HG03439 (cell line): ENCODE measurements at regions not wholly inside any gene's neighbourhood (a gene's known extent, or its start where the extent isn't known, plus 50 kb on each side); places are given as distances from the start of the nearest gene placed in this dataset.
"Not testable (repeated sequence)": the region's sequence is repeated elsewhere in the genome, so short reads cannot be mapped to it uniquely, and the experiment has no call there.

Experiments
- ATAC-seq: cut with Tn5 transposase; IDR thresholded peaks from one replicate; pipeline ENCODE4 v1.9.1; 2021; ENCODE audit warnings: mild to moderate bottlenecking, moderate library complexity; ENCODE audit not compliant: unreplicated experiment

- ATAC-seq, result no peak
Observed at GRCh38 chr6:62889240-62889639, 322.0 kb upstream of the FKBP1C start.

DNA sequence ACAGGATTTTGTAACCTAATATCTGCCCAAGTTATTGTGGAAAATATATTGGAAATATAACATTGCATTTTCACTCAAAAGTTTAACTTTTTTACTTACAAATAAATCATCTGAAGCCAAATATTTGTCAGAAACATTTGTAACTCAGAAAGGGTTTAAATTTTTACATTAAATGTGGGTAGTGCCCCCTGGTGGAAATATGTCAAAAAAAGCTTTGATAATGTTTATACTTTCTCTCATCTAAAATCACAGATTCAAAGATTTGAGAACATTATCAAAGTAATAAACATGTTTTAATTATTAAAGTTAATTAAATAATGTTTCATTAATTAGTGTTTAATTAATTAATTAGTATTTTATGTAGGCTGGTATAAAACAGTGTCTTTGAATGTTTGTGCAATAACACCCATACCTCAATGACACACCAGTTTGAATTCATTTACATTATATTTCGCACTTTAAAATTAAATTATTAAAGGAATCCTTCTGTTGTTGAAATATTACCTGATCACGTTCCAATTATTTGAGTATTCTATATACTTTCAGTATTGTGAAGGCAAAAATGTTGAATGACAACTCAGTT is 320.1 kb upstream of the FKBP1C start:
- no peak for ATAC-seq

- no peak for ATAC-seq
Observed at GRCh38 chr6:62894114-62894513, 317.2 kb upstream of the FKBP1C start.

- no peak for ATAC-seq
Observed at GRCh38 chr6:62903266-62903665, 308.0 kb upstream of the FKBP1C start.

DNA sequence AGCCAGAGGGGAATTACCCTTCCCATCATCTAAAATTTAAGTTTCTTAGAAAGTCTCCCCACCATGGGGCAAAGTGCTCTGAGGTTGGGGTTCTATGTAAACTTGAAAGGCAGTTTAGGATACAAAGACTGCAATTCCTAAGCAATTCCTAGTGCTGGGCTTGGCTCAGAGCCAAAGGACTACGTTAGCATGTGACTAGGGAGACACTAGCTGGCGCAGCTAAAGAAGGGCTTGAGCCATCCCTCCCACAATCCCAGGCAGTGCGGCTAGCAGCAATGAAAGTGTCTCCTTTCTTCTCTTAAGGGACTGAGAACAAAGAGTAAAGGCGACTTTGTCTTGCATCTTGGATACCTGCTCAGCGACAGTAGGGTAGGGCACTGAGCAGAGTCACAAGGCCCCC is 306.6 kb upstream of the FKBP1C start:
- ATAC-seq, result no peak

- ATAC-seq, result no peak
Observed at GRCh38 chr6:62914530-62914929, 296.7 kb upstream of the FKBP1C start.

GRCh38 chr6:62923728-62924127 is 287.5 kb upstream of the FKBP1C start:
- ATAC-seq, result no peak

GRCh38 chr6:62940848-62941247 is 270.4 kb upstream of the FKBP1C start:
- no peak for ATAC-seq

- no peak for ATAC-seq
Observed at GRCh38 chr6:62942000-62942399, 269.3 kb upstream of the FKBP1C start.

- no peak for ATAC-seq
Observed at GRCh38 chr6:62968834-62969233, 242.4 kb upstream of the FKBP1C start.

DNA sequence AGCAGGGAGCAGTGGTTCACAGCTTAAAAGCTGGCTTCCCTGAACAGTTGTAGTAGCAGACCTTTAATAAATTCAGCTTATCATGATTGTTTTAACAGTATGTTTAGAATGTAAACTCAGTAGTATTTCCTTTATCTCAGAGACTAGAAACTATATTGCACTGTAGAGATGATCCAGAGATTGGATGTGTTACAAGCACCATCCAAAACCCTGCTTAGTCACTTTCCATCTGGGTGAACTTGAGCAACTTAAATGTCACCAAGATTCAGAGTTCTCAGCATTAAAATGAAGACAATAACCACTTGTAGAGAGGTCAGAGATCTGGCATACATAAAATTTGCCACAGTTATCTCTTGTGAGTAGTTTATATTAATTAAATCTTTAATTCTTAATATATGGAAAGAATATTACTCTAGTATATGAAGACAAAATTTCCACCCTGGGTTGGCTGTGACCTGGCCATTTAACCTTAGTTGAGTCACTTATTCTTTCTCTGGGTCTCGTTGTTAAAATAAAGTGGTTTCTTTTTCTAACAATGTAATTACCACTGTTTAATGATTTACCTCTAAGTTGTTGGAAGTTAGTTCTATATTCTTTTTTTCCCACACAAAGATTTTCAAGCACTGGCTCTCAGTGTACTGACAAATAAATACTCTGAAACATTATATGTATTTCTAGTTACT is 239.2 kb upstream of the FKBP1C start:
- no peak for ATAC-seq

- no peak for ATAC-seq
Observed at GRCh38 chr6:62974452-62974851, 236.8 kb upstream of the FKBP1C start.

DNA sequence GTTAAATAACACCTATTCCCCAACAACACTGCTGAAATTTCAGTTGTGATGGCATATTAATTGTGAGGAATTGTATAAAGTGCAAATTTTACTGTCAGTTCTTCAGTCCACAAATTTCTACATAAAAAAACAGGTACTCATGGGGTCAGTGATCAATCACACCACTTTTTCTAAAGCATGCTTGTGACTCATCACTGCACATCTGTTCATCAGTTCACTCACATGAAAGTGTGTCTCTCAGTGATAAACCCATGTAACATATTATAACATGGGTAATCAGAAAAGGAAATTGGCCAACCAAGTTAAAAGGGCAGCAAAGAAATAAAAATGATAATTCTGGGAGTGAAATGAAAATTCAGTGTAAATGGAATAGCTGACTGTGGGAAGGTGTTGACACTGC is 234.7 kb upstream of the FKBP1C start:
- ATAC-seq, result no peak

GRCh38 chr6:62978920-62979319 is 232.3 kb upstream of the FKBP1C start:
- no peak for ATAC-seq

- ATAC-seq, result no peak
Observed at GRCh38 chr6:62980093-62980492, 231.2 kb upstream of the FKBP1C start.

DNA sequence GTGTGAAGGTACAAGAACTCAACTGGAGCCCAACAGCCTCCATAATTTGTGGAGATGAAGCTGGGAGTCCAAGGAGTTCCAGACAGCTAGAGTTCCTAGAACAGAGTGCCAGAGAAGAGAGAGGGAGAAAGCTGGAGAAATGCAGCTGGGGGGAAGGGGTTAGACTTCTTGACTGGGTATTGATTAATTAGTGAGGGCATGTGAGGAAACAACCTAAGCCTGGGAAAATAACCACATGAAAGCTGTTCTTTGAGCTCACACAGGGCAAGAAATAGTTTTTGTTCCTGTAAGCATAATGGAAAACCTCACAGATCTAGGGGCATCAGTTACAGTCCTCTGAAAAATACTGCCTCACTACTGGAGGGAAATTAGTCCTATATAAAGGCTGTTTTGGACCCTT is 230.5 kb upstream of the FKBP1C start:
- no peak for ATAC-seq

GRCh38 chr6:62982951-62983350 is 228.3 kb upstream of the FKBP1C start:
- no peak for ATAC-seq

DNA sequence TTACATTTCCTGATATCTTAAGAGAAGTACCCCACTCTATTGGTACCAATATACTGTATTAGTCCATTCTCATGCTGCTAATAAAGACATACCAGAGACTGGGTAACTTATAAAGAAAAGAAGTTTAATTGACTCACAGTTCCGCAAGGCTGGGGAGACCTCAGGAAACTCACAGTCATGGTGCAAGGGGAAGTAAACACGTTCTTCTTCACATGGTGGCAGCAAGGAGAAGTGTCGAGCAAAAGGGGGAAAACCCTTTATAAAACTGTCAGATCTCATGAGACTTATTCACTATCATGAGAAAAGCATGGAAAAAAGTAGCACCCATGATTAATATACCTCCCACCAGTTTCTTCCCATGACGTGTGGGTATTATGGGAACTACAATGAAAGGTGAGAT is 219.6 kb upstream of the FKBP1C start:
- ATAC-seq, result not testable (repeated sequence)

- ATAC-seq, result no peak
Observed at GRCh38 chr6:62993951-62994350, 217.3 kb upstream of the FKBP1C start.

DNA sequence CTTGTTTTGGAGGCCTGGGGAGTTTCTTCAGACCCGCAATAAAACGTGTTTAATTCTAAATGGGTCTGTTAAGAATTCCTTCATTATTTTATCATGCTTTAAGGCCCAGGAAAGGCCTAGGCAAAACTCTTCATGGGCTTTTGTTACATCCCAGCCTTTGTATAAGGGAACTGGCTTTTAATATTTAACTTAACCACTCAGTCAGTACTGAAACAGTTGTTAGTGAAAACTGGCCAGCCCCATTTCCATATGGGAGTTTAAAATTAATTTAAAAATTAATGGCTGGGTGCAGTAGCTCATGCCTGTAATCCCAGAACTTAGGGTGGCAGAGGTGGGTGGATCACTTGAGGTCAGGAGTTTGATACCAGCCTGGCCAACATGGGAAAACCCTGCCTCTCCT is 213.2 kb upstream of the FKBP1C start:
- no peak for ATAC-seq

DNA sequence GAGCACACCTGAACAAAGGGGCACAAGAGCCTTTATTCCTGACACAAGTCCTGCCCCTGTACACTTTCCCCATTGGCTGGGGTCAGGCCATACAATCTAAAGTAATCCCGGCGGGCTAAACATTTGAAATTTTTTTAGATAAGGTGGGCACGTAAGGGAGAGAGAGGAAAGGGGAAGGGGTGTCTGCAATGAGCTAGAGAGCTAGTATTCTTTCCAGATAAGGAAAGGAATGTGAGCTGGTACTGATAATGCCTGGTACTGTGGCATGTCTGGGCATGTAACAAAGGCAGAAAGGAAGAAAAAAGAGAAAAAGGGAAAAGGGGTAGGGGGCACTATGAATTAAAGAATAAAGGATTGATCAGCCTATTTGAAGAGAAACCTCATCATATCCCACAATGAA is 212.0 kb upstream of the FKBP1C start:
- ATAC-seq, result not testable (repeated sequence)

- no peak for ATAC-seq
Observed at GRCh38 chr6:62999796-63000195, 211.5 kb upstream of the FKBP1C start.

- not testable (repeated sequence) for ATAC-seq
Observed at GRCh38 chr6:63006018-63006417, 205.3 kb upstream of the FKBP1C start.
